Activated T-cell treated with anti-CD3 and anti-CD28 coated beads, Interleukin-2, amount 50 U/mL, for 72 hours (primary cell): ENCODE measurements at regions not wholly inside any gene's neighbourhood (a gene's known extent, or its start where the extent isn't known, plus 50 kb on each side); places are given as distances from the start of the nearest gene placed in this dataset.
"Not testable (repeated sequence)": the region's sequence is repeated elsewhere in the genome, so short reads cannot be mapped to it uniquely, and the experiment has no call there.

Source experiments
- ATAC-seq, 2 donors: fragments of 150-1000 bp; cut with Tn5 transposase; replicated peaks in 1 of 2; 2 replicates each; pipeline ENCODE4 v1.10.0; 2021; ENCODE audit warnings: moderate library complexity in 2 of 2, mild to moderate bottlenecking in 1 of 2
- DNase-seq, 2 donors: peaks; one replicate each; pipeline ENCODE4 v3.0.0; 2021 to 2022; ENCODE audit warnings: mixed read lengths in 1 of 2
- H3K27ac Mint-ChIP-seq: one replicate; pipeline ENCODE4 v1.8.0; 2022; ENCODE audit warnings: mild to moderate bottlenecking, moderate library complexity, mixed read lengths
- H3K27me3 Mint-ChIP-seq: one replicate; pipeline ENCODE4 v1.8.0; 2022; ENCODE audit warnings: low read depth, mixed read lengths
- H3K36me3 Mint-ChIP-seq, 2 donors: one replicate each; pipeline ENCODE4 v1.8.0; 2022; ENCODE audit warnings: mixed read lengths in 2 of 2, mild to moderate bottlenecking in 1 of 2; ENCODE audit not compliant: insufficient read depth in 2 of 2
- H3K4me1 Mint-ChIP-seq: one replicate; pipeline ENCODE4 v1.8.0; 2022; ENCODE audit warnings: low read depth, mixed read lengths
- H3K4me3 Mint-ChIP-seq, 2 donors: one replicate each; pipeline ENCODE4 v1.8.0; 2022; ENCODE audit warnings: mild to moderate bottlenecking in 2 of 2, mixed read lengths in 2 of 2, moderate library complexity in 2 of 2
- H3K9me3 Mint-ChIP-seq, 2 donors: one replicate each; pipeline ENCODE4 v1.8.0; 2022; ENCODE audit warnings: mixed read lengths in 2 of 2

- H3K9me3 Mint-ChIP-seq, H3K4me1 Mint-ChIP-seq, H3K4me3 Mint-ChIP-seq, ATAC-seq, DNase-seq: not testable (repeated sequence)
- Mint-ChIP-seq H3K27ac (peak overlapping the region; percentile 92), H3K36me3 (peaks cover 2 to 12% of the 10 kb centered on the region in 2 donors), H3K27me3 (peaks cover 14% of the 10 kb centered on the region)
Measured at GRCh38 chr7:65550444-65550809, 176.8 kb downstream of the ZNF92 start.

- H3K9me3 Mint-ChIP-seq, DNase-seq, ATAC-seq, H3K4me1 Mint-ChIP-seq, H3K27ac Mint-ChIP-seq, H3K4me3 Mint-ChIP-seq: not testable (repeated sequence)
- H3K27me3 Mint-ChIP-seq = peaks cover 14% of the 10 kb centered on the region
- H3K36me3 Mint-ChIP-seq = peaks cover 2 to 12% of the 10 kb centered on the region in 2 donors
Measured at GRCh38 chr7:65551042-65551441, 177.4 kb downstream of the ZNF92 start.

- not testable (repeated sequence) for H3K9me3 Mint-ChIP-seq, H3K4me1 Mint-ChIP-seq, H3K4me3 Mint-ChIP-seq, H3K27ac Mint-ChIP-seq, H3K27me3 Mint-ChIP-seq, DNase-seq, ATAC-seq
- H3K36me3 Mint-ChIP-seq = peaks cover 2 to 11% of the 10 kb centered on the region in 2 donors
Measured at GRCh38 chr7:65554553-65555476, 181.2 kb downstream of the ZNF92 start.

GRCh38 chr7:65558584-65558983 is 184.9 kb downstream of the ZNF92 start:
- ATAC-seq, H3K4me1 Mint-ChIP-seq, H3K27me3 Mint-ChIP-seq, H3K4me3 Mint-ChIP-seq, H3K27ac Mint-ChIP-seq, H3K36me3 Mint-ChIP-seq, H3K9me3 Mint-ChIP-seq, DNase-seq: not testable (repeated sequence)

GRCh38 chr7:65561786-65562372 is 188.2 kb downstream of the ZNF92 start:
- not testable (repeated sequence) for ATAC-seq, H3K4me3 Mint-ChIP-seq, H3K27me3 Mint-ChIP-seq, H3K9me3 Mint-ChIP-seq, H3K4me1 Mint-ChIP-seq, DNase-seq, H3K36me3 Mint-ChIP-seq, H3K27ac Mint-ChIP-seq

- not testable (repeated sequence) for H3K36me3 Mint-ChIP-seq, H3K4me3 Mint-ChIP-seq, DNase-seq, H3K9me3 Mint-ChIP-seq, ATAC-seq, H3K27me3 Mint-ChIP-seq, H3K4me1 Mint-ChIP-seq, H3K27ac Mint-ChIP-seq
Measured at GRCh38 chr7:65562522-65562921, 188.9 kb downstream of the ZNF92 start.

GRCh38 chr7:65563333-65563732 is 189.7 kb downstream of the ZNF92 start:
- not testable (repeated sequence) for H3K9me3 Mint-ChIP-seq, H3K36me3 Mint-ChIP-seq, DNase-seq, H3K27me3 Mint-ChIP-seq, H3K27ac Mint-ChIP-seq, H3K4me3 Mint-ChIP-seq, H3K4me1 Mint-ChIP-seq, ATAC-seq

- DNase-seq, H3K4me1 Mint-ChIP-seq, H3K4me3 Mint-ChIP-seq, H3K9me3 Mint-ChIP-seq, ATAC-seq, H3K27me3 Mint-ChIP-seq, H3K36me3 Mint-ChIP-seq, H3K27ac Mint-ChIP-seq: not testable (repeated sequence)
Measured at GRCh38 chr7:65568226-65568625, 194.6 kb downstream of the ZNF92 start.

GRCh38 chr7:65570990-65571389 is 197.3 kb downstream of the ZNF92 start:
- H3K4me1 Mint-ChIP-seq, H3K36me3 Mint-ChIP-seq, ATAC-seq, H3K9me3 Mint-ChIP-seq, DNase-seq, H3K4me3 Mint-ChIP-seq, H3K27me3 Mint-ChIP-seq, H3K27ac Mint-ChIP-seq: not testable (repeated sequence)

- DNase-seq = peak in 1 of 2 donors; percentile 1
- not testable (repeated sequence) for H3K27ac Mint-ChIP-seq, H3K27me3 Mint-ChIP-seq, ATAC-seq, H3K9me3 Mint-ChIP-seq, H3K4me1 Mint-ChIP-seq, H3K4me3 Mint-ChIP-seq, H3K36me3 Mint-ChIP-seq
Measured at GRCh38 chr7:65572581-65572980, 198.9 kb downstream of the ZNF92 start.

GRCh38 chr7:65576370-65576769 is 202.7 kb downstream of the ZNF92 start:
- not testable (repeated sequence) for H3K27ac Mint-ChIP-seq, H3K4me3 Mint-ChIP-seq, H3K36me3 Mint-ChIP-seq, ATAC-seq, H3K4me1 Mint-ChIP-seq, DNase-seq, H3K9me3 Mint-ChIP-seq, H3K27me3 Mint-ChIP-seq

GRCh38 chr7:65582518-65583119 is 209.0 kb downstream of the ZNF92 start:
- not testable (repeated sequence) for ATAC-seq, DNase-seq, H3K4me1 Mint-ChIP-seq, H3K9me3 Mint-ChIP-seq, H3K27ac Mint-ChIP-seq, H3K27me3 Mint-ChIP-seq, H3K36me3 Mint-ChIP-seq, H3K4me3 Mint-ChIP-seq

- H3K4me3 Mint-ChIP-seq = not testable (repeated sequence)
Measured at GRCh38 chr7:65602495-65602894, 228.8 kb downstream of the ZNF92 start.

More at GRCh38 chr7:65602495-65602894, 228.8 kb downstream of the ZNF92 start:
- not testable (repeated sequence) for H3K9me3 Mint-ChIP-seq, H3K27ac Mint-ChIP-seq, DNase-seq, H3K4me1 Mint-ChIP-seq, H3K36me3 Mint-ChIP-seq, ATAC-seq
- peaks cover 26% of the 10 kb centered on the region for H3K27me3 Mint-ChIP-seq
